SK-N-MC (cell line): ENCODE measurements at regions not wholly inside any gene's neighbourhood (a gene's known extent, or its start where the extent isn't known, plus 50 kb on each side); places are given as distances from the start of the nearest gene placed in this dataset.

Experiments
- EZH2 ChIP-seq: fragments of 200-600 bp; sonication (generic); IDR thresholded peaks from one replicate; pipeline ENCODE4 v1.6.1; 2017; ENCODE audit warnings: antibody characterized with exemption
- FOXP2 ChIP-seq: optimal IDR thresholded peaks from 2 replicates; pipeline ENCODE3; 2011; ENCODE audit warnings: mild to moderate bottlenecking, moderate library complexity; ENCODE audit not compliant: insufficient read depth; ENCODE audit errors: extremely low read length, control extremely low read depth
- POLR2AphosphoS5 ChIP-seq: IDR thresholded peaks from 2 replicates; pipeline ENCODE4 v1.6.1; 2012; ENCODE audit warnings: mild to moderate bottlenecking, low read depth, low read length, borderline replicate concordance

GRCh38 chr10:10513898-10514297, 503.8 kb upstream of the CELF2 start:
- no peak for TF ChIP-seq POLR2AphosphoS5
- no peak for TF ChIP-seq FOXP2
- no peak for TF ChIP-seq EZH2
